GM12878 (cell line): ENCODE measurements at regions not wholly inside any gene's neighbourhood (a gene's known extent, or its start where the extent isn't known, plus 50 kb on each side); places are given as distances from the start of the nearest gene placed in this dataset.

Experiments used
- ATAC-seq: fragments of 200-7000 bp; cut with Tn5 transposase; 3 replicates; pipeline ENCODE4 v1.9.1; 2020; ENCODE audit warnings: mild to moderate bottlenecking, moderate library complexity
- BruUV-seq: library from RNA; stranded (reverse); fragments of 400-500 nt; replicated peaks from 2 replicates; lab custom pipeline; 2021; lab: Mats Ljungman, UMichigan
- CTCF ChIA-PET: fragments of 300-600 bp; sonication (Branson Sonifier 250); formaldehyde crosslinking; extraction: SDS; loops from one replicate; lab custom pipeline; 2021; ENCODE audit warnings: inconsistent platforms; lab: Yijun Ruan, JAX
- POLR2A ChIA-PET: fragments of 350-600 bp; formaldehyde crosslinking; extraction: SDS; loops from one replicate; lab custom pipeline; 2021; ENCODE audit warnings: inconsistent platforms; lab: Charles Lee
- RAD21 ChIA-PET: fragments of 300-600 bp; sonication (Branson Sonifier 250); formaldehyde crosslinking; loops from one replicate; lab custom pipeline; 2023; ENCODE audit warnings: antibody characterized with exemption; ENCODE audit not compliant: unreplicated experiment; lab: Charles Lee
- SMC1A ChIA-PET: fragments of 300-600 bp; sonication (Branson Sonifier 250); formaldehyde crosslinking; loops from one replicate; lab custom pipeline; 2023; ENCODE audit not compliant: unreplicated experiment, uncharacterized antibody; lab: Charles Lee
- DNase-seq: peaks from one replicate; pipeline ENCODE4 v3.0.0-alpha.2; 2011; ENCODE audit warnings: low read depth, low spot score
- FAIRE-seq: peaks from 3 replicates; lab custom pipeline; 2011; peaks lifted over from hg19 to GRCh38; lab: Jason Lieb, UNC
- H2AFZ ChIP-seq: 2 replicates; pipeline ENCODE4 v1.6.0; 2011; ENCODE audit warnings: low read depth, low read length, control low read depth; ENCODE audit not compliant: control insufficient read depth
- H3K27ac ChIP-seq: 2 replicates; pipeline ENCODE4 v1.5.1; 2011; ENCODE audit warnings: control low read depth; ENCODE audit not compliant: control insufficient read depth, insufficient read depth
- H3K27me3 ChIP-seq, 2 experiments: replicated peaks in 1 of 2; 2 replicates each; pipeline versions ENCODE4 v1.6.0 to v1.6.1; 2011; ENCODE audit warnings: low read length in 1 of 2; ENCODE audit not compliant: control insufficient read depth in 2 of 2, insufficient read depth in 2 of 2
- H3K36me3 ChIP-seq, 2 experiments: 2 replicates each; pipeline ENCODE4 v1.5.1; 2011; ENCODE audit warnings: low read length in 1 of 2; ENCODE audit not compliant: control insufficient read depth in 2 of 2, insufficient read depth in 2 of 2
- H3K4me1 ChIP-seq: 2 replicates; pipeline ENCODE4 v1.6.1; 2011; ENCODE audit warnings: mild to moderate bottlenecking, low read length, moderate library complexity, mixed read lengths; ENCODE audit not compliant: control insufficient read depth, insufficient read depth
- H3K4me2 ChIP-seq: 2 replicates; pipeline ENCODE4 v1.6.0; 2011; ENCODE audit warnings: control low read depth; ENCODE audit not compliant: control insufficient read depth, insufficient read depth
- H3K4me3 ChIP-seq: fragments of 200-600 bp; sonication (generic); 2 replicates; pipeline ENCODE4 v1.5.1; 2016
- H3K79me2 ChIP-seq: 2 replicates; pipeline ENCODE4 v1.6.0; 2011; ENCODE audit warnings: low read length; ENCODE audit not compliant: control insufficient read depth, insufficient read depth
- H3K9ac ChIP-seq: 2 replicates; pipeline ENCODE4 v1.8.0; 2011; ENCODE audit warnings: low read length, control low read depth, mixed read lengths; ENCODE audit not compliant: control insufficient read depth, insufficient read depth
- H3K9me3 ChIP-seq: replicated peaks from 3 replicates; pipeline ENCODE4 v1.5.1; 2011; ENCODE audit warnings: mild to moderate bottlenecking, low read length; ENCODE audit not compliant: control insufficient read depth, insufficient read depth
- H4K20me1 ChIP-seq: 2 replicates; pipeline ENCODE4 v1.6.0; 2011; ENCODE audit not compliant: control insufficient read depth, insufficient read depth
- BHLHE40 ChIP-seq, 2 experiments: fragments of 450-650 bp in 1 of 2; IDR thresholded peaks; 2 replicates each; pipeline ENCODE4 v1.6.1; 2011 to 2017; ENCODE audit warnings: low read depth in 2 of 2, borderline replicate concordance in 1 of 2, improper control_type of control experiment in 1 of 2, low read length in 1 of 2, mild to moderate bottlenecking in 1 of 2
- HCFC1 ChIP-seq: fragments of 150-350 bp; IDR thresholded peaks from 2 replicates; pipeline ENCODE4 v1.6.1; 2014; ENCODE audit warnings: low read length
- SUZ12 ChIP-seq: fragments of 200-600 bp; sonication (generic); IDR thresholded peaks from one replicate; pipeline ENCODE4 v1.6.1; 2018; ENCODE audit warnings: antibody characterized with exemption, mild to moderate bottlenecking; ENCODE audit not compliant: unreplicated experiment
- ZNF687 ChIP-seq: fragments of 450-650 bp; IDR thresholded peaks from 2 replicates; pipeline ENCODE4 v1.6.1; 2017; ENCODE audit warnings: mild to moderate bottlenecking, moderate library complexity
- ZZZ3 ChIP-seq: IDR thresholded peaks from 2 replicates; pipeline ENCODE4 v1.6.1; 2011; ENCODE audit warnings: low read depth; ENCODE audit not compliant: control insufficient read depth, insufficient read length
- WGBS: methylation state at CpG from one replicate; pipeline ENCODE4 v1.1.6; 2016; ENCODE audit warnings: low lambda C conversion rate; ENCODE audit not compliant: insufficient replicate concordance, insufficient coverage; ENCODE audit errors: missing lambda C conversion rate; 5-methylcytosine and 5-hydroxymethylcytosine counted together
- in situ Hi-C: fragments of 300-500 bp; cut with MboI; formaldehyde crosslinking; loops from 9 replicates; pipeline ENCODE4 v1.14.3; 2018; ENCODE audit warnings: mixed read lengths
- intact Hi-C: fragments of 100-400 bp; cut with micrococcal nuclease; formaldehyde crosslinking; loops from one replicate; pipeline ENCODE4 v1.14.2; 2022; ENCODE audit not compliant: unreplicated experiment
- TF ChIP-seq, protein P1 (sequence below): IDR thresholded peaks from 2 replicates; pipeline ENCODE4 v1.6.1; 2011; ENCODE audit warnings: low read depth, low read length, improper control_type of control experiment, borderline replicate concordance
- TF ChIP-seq, protein P2 (sequence below): fragments of 450-650 bp; conservative IDR thresholded peaks from 2 replicates; pipeline ENCODE4 v1.6.1; 2017; ENCODE audit warnings: mild to moderate bottlenecking, moderate library complexity
- TF ChIP-seq, protein P3 (sequence below): fragments of 450-650 bp; IDR thresholded peaks from 2 replicates; pipeline ENCODE4 v1.6.1; 2017; ENCODE audit warnings: borderline replicate concordance

DNA sequence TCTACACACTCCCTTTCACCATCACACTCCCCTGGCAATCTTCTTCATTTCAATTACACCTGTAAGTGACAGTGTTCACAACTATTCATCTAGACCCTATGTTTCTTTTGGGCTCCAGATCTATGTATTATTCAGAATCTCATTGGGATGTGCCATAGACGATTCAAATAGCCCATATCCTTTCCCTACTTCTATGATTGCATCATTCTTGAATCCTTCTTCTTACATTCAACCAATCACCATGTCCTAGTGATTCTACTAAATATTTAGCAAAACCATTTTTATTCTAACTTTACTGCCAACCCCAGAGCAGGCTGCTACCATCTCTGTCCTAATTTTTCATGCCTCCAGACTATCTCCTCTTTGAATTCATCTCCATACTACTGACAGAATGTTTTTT, 106.4 kb downstream of the TDRD15 start:
- intact Hi-C loops (no loop called here), in situ Hi-C loops (no loop called here)
- H3K4me2 ChIP-seq = no peak overlapping the region
- no peaks in the 10 kb centered on the region for H3K36me3 ChIP-seq
- H4K20me1 ChIP-seq = no peaks in the 10 kb centered on the region
- ATAC-seq = no peak
- no peak overlapping the region for H3K27ac ChIP-seq
- H3K9ac ChIP-seq = no peak overlapping the region
- H3K4me3 ChIP-seq = no peak overlapping the region
- no peaks in the 10 kb centered on the region for H3K9me3 ChIP-seq
- no peaks in the 10 kb centered on the region for H3K27me3 ChIP-seq
- ChIA-PET POLR2A (no interaction called here), CTCF (no interaction called here), SMC1A (no interaction called here), RAD21 (no interaction called here)
- no peak for FAIRE-seq
- WGBS = 0% methylated on average over 1 of the region's 1 CpG
- no peak for DNase-seq
- no TSS peak for BruUV-seq
- TF ChIP-seq SUZ12 (no peak), HCFC1 (no peak), ZZZ3 (no peak), ZNF687 (no peak), BHLHE40 (IDR thresholded peaks at IDR 0.05; ENCODE audit: borderline replicate concordance in 1 of 2, low read depth in 2 of 2, low read length in 1 of 2) (no peak)
- TF ChIP-seq, protein P1, sequence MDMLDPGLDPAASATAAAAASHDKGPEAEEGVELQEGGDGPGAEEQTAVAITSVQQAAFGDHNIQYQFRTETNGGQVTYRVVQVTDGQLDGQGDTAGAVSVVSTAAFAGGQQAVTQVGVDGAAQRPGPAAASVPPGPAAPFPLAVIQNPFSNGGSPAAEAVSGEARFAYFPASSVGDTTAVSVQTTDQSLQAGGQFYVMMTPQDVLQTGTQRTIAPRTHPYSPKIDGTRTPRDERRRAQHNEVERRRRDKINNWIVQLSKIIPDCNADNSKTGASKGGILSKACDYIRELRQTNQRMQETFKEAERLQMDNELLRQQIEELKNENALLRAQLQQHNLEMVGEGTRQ = no peak
- TF ChIP-seq, protein P2, sequence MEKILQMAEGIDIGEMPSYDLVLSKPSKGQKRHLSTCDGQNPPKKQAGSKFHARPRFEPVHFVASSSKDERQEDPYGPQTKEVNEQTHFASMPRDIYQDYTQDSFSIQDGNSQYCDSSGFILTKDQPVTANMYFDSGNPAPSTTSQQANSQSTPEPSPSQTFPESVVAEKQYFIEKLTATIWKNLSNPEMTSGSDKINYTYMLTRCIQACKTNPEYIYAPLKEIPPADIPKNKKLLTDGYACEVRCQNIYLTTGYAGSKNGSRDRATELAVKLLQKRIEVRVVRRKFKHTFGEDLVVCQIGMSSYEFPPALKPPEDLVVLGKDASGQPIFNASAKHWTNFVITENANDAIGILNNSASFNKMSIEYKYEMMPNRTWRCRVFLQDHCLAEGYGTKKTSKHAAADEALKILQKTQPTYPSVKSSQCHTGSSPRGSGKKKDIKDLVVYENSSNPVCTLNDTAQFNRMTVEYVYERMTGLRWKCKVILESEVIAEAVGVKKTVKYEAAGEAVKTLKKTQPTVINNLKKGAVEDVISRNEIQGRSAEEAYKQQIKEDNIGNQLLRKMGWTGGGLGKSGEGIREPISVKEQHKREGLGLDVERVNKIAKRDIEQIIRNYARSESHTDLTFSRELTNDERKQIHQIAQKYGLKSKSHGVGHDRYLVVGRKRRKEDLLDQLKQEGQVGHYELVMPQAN = no peak
- TF ChIP-seq, protein P3, sequence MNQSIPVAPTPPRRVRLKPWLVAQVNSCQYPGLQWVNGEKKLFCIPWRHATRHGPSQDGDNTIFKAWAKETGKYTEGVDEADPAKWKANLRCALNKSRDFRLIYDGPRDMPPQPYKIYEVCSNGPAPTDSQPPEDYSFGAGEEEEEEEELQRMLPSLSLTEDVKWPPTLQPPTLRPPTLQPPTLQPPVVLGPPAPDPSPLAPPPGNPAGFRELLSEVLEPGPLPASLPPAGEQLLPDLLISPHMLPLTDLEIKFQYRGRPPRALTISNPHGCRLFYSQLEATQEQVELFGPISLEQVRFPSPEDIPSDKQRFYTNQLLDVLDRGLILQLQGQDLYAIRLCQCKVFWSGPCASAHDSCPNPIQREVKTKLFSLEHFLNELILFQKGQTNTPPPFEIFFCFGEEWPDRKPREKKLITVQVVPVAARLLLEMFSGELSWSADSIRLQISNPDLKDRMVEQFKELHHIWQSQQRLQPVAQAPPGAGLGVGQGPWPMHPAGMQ = no peak
- no peak overlapping the region for H2AFZ ChIP-seq
- no peaks in the 10 kb centered on the region; the same call in 1 of the 2 replicates for H3K4me1 ChIP-seq
- no peaks in the 10 kb centered on the region for H3K79me2 ChIP-seq
